ENCODE measurements at regions not wholly inside any gene's neighbourhood (a gene's known extent, or its start where the extent isn't known, plus 50 kb on each side); places are given as distances from the start of the nearest gene placed in this dataset.

DNA sequence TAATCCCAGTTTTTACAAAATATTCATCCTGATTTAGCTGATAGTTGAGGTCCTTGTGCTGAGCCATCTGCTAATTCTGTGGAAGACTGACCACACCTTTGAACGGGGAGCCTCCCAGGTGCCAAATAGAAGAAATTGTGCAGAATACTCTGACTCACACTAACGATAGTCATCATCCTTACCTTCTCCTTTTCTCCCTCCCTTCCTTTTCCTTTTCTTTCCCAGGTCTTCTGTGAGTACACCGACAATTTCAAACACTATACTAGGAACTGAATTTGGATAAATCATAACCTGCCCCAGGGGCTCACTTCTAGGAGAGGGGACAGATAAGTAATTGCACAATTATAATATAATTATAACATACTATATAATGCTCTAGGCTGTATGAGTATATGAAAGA is 73.1 kb upstream of the CTSC start:
- ChIA-PET CTCF (no interaction called here), POLR2A (ENCODE audit: low non-redundant PET) (no interaction called here)
- H3K9me3 ChIP-seq (ENCODE audit: low read depth, low read length, poor library complexity, severe bottlenecking) = no peaks in the 10 kb centered on the region
- no peaks in the 10 kb centered on the region for H3K27me3 ChIP-seq (replicated peaks; ENCODE audit: insufficient read depth, low read depth, low read length, poor library complexity)
- TF ChIP-seq, protein P1, sequence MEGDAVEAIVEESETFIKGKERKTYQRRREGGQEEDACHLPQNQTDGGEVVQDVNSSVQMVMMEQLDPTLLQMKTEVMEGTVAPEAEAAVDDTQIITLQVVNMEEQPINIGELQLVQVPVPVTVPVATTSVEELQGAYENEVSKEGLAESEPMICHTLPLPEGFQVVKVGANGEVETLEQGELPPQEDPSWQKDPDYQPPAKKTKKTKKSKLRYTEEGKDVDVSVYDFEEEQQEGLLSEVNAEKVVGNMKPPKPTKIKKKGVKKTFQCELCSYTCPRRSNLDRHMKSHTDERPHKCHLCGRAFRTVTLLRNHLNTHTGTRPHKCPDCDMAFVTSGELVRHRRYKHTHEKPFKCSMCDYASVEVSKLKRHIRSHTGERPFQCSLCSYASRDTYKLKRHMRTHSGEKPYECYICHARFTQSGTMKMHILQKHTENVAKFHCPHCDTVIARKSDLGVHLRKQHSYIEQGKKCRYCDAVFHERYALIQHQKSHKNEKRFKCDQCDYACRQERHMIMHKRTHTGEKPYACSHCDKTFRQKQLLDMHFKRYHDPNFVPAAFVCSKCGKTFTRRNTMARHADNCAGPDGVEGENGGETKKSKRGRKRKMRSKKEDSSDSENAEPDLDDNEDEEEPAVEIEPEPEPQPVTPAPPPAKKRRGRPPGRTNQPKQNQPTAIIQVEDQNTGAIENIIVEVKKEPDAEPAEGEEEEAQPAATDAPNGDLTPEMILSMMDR (conservative IDR thresholded peaks at IDR 0.05; ENCODE audit: low read depth, low read length) = no peak
- no peak for TF ChIP-seq EZH2 (IDR thresholded peaks at IDR 0.05; ENCODE audit: borderline replicate concordance, low read depth, low read length, poor library complexity, severe bottlenecking)
- no TSS peak for BruUV-seq (replicated peaks)
- no peak for DNase-seq (ENCODE audit: low spot score)
- H3K27ac ChIP-seq (ENCODE audit: low read depth, low read length, poor library complexity, severe bottlenecking) = no peak overlapping the region
- intact Hi-C loops (cut with micrococcal nuclease; ENCODE audit: unreplicated experiment) = no loop called here
- H3K4me1 ChIP-seq (ENCODE audit: insufficient read depth, low read length, poor library complexity, severe bottlenecking) = peaks cover 12% of the 10 kb centered on the region
- H3K36me3 ChIP-seq (ENCODE audit: insufficient read depth, low read length, poor library complexity, severe bottlenecking) = no peaks in the 10 kb centered on the region
- H3K4me3 ChIP-seq (ENCODE audit: low read depth, low read length, poor library complexity, severe bottlenecking) = no peak overlapping the region

DNA sequence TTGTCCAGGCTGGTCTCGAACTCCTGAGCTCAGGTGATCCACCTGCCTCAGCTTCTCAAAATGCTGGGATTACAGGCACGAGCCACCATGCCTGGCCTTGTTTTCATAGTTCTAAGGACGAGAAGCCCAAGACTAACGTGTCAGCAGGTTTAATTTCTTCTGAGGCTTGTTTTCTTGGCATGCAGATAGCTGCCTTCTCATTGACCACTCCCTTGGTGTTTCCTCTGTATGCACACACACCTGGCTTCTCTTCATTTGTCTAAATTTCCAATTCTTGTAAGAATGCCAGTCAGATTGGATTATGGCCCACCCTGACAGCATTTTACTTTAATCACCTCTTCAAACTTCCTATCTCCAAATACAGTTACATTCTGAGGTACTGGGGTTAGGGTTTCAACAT is 72.5 kb upstream of the CTSC start:
- ChIA-PET POLR2A (ENCODE audit: low non-redundant PET) (no interaction called here), CTCF (no interaction called here)
- TF ChIP-seq, protein P1 (conservative IDR thresholded peaks at IDR 0.05; ENCODE audit: low read depth, low read length) = no peak
- no peak for TF ChIP-seq EZH2 (IDR thresholded peaks at IDR 0.05; ENCODE audit: borderline replicate concordance, low read depth, low read length, poor library complexity, severe bottlenecking)
- Histone ChIP-seq H3K4me1 (ENCODE audit: insufficient read depth, low read length, poor library complexity, severe bottlenecking) (peaks cover 10% of the 10 kb centered on the region), H3K27me3 (replicated peaks; ENCODE audit: insufficient read depth, low read depth, low read length, poor library complexity) (no peaks in the 10 kb centered on the region), H3K4me3 (ENCODE audit: low read depth, low read length, poor library complexity, severe bottlenecking) (no peak overlapping the region), H3K27ac (ENCODE audit: low read depth, low read length, poor library complexity, severe bottlenecking) (no peak overlapping the region), H3K36me3 (ENCODE audit: insufficient read depth, low read length, poor library complexity, severe bottlenecking) (no peaks in the 10 kb centered on the region), H3K9me3 (ENCODE audit: low read depth, low read length, poor library complexity, severe bottlenecking) (no peaks in the 10 kb centered on the region)
- intact Hi-C loops (cut with micrococcal nuclease; ENCODE audit: unreplicated experiment) = no loop called here
- no peak for DNase-seq (ENCODE audit: low spot score)
- no TSS peak for BruUV-seq (replicated peaks)

DNA sequence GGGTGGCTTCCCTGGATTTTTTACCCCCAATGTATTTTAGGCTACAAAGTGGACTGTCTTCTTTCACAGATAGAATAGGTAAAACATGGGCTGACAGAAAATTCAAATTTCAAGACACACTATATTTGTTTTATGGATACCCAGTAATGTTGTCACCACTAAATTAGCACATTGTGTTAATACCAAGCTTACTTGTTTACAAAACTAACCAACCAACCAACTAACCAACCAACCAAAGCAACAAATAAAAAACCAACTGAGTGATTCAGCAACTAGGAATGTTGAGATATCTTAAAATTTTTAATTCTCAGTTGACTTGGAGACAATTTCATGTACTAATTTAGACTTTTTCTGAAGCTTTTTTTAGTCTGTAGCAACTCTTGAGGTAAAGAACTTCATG is 69.3 kb upstream of the CTSC start:
- no peak for TF ChIP-seq EZH2 (IDR thresholded peaks at IDR 0.05; ENCODE audit: borderline replicate concordance, low read depth, low read length, poor library complexity, severe bottlenecking)
- TF ChIP-seq, protein P1 (conservative IDR thresholded peaks at IDR 0.05; ENCODE audit: low read depth, low read length) = no peak
- ChIA-PET POLR2A (ENCODE audit: low non-redundant PET) (no interaction called here), CTCF (no interaction called here)
- BruUV-seq (replicated peaks) = no TSS peak
- Histone ChIP-seq H3K27me3 (replicated peaks; ENCODE audit: insufficient read depth, low read depth, low read length, poor library complexity) (no peaks in the 10 kb centered on the region), H3K9me3 (ENCODE audit: low read depth, low read length, poor library complexity, severe bottlenecking) (no peaks in the 10 kb centered on the region), H3K36me3 (ENCODE audit: insufficient read depth, low read length, poor library complexity, severe bottlenecking) (no peaks in the 10 kb centered on the region), H3K27ac (ENCODE audit: low read depth, low read length, poor library complexity, severe bottlenecking) (no peak overlapping the region), H3K4me3 (ENCODE audit: low read depth, low read length, poor library complexity, severe bottlenecking) (no peak overlapping the region), H3K4me1 (ENCODE audit: insufficient read depth, low read length, poor library complexity, severe bottlenecking) (no peaks in the 10 kb centered on the region)
- no peak for DNase-seq (ENCODE audit: low spot score)
- intact Hi-C loops (cut with micrococcal nuclease; ENCODE audit: unreplicated experiment) = no loop called here
